ENCODE measurements at regions not wholly inside any gene's neighbourhood (a gene's known extent, or its start where the extent isn't known, plus 50 kb on each side); places are given as distances from the start of the nearest gene placed in this dataset.
"Not testable (repeated sequence)": the region's sequence is repeated elsewhere in the genome, so short reads cannot be mapped to it uniquely, and the experiment has no call there.

DNA sequence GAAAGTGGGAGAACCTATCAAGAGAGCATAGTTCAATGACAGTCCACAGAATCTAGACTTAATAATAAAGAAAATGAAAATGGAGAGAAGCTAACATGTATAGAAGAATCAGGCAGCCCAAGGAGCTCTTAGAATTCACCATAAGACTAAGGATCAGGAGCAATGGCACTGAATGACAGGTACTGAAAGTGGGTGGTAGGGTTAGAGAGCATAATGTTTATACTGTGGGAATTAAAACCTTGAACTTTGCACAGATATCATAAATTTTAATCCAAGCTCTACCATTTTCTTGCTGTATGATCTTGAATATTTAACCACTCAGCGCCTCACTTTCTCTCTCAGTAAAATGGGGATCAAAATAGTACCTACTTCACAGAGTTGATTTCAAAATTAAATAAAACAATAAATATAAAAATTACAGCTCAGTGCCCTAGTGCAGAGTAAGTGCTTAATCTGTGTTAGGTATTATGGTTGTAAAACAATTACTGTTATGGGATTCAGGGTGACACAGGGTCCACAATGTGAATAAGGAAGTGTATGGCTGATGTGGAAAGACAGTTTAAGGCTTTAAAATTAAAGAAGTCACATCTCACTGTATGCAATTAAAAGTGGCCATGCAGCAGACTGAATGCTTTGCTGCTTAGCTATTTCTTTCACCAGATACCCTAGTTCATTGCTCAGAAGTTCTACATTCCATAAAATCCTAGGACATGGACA, 319.8 kb downstream of the HINT1 start:
- DNase-seq (ENCODE audit: low read depth in 2 of 3, low spot score in 1 of 3): no peak

DNA sequence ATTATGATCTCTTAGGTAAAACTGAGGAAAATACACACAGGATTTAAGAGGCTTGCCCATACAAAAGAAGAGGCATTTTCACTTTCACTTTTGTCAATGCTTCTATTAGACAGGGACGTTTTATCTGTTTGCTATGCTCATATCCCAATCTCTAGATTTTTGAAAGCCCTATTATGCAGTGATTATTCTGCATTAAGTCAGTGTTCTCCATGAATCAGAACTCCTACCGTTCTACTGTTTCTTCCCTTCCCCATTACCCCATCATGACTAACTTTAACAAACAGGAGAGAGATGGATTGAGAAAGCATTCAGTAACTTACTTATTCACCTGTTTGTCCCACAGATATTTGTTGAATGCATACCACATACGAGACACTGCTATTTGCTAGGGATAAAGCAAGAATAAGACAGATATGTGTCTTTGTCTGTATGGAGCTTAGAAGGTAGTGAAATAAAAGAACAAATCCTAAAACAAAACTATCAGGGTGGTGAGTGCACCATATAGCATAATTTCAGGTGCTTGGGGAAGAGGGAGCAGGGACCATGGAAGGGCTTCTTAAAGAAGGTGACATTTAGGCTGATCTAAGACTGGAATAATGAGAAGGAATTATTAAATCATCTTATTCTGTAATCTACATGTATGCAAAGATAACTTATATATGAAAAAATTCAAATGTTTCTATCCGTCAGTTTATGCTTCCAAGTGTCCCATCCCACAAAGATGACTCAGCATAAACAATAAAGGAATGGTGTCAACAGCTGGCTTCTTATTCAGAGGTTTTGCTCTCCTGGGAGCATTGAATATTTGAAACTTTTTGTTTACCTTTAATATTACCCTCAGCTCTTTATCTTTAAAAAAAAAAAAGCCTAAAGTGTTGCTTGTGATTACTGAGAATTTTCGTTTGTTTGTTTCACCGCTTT, 328.1 kb downstream of the HINT1 start:
- DNase-seq (ENCODE audit: low read depth in 2 of 3, low spot score in 1 of 3): no peak

- not testable (repeated sequence) for DNase-seq (ENCODE audit: low read depth in 2 of 3, low spot score in 1 of 3)
Measured at GRCh38 chr5:130817598-130818384, 347.3 kb downstream of the HINT1 start.

DNA sequence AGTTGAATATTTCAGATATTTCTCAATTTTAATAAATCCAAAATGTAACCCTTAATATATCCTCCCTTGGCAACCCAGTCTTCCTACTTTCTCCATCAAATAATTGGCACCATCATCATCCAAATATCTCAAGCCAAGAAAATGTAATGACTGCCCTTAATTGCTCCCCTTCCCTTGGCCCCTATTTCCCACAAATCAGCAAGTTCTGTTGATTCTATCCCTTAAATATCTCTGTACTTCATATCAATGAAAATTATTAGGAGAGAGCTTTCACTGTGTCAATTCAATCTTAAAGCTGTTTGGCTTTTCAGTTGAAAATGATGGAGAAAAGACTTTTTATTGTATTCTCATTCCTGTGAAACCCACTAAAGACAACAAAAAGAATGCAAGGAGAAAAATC, 349.8 kb downstream of the HINT1 start:
- DNase-seq (ENCODE audit: low read depth in 2 of 3, low spot score in 1 of 3): no peak

DNA sequence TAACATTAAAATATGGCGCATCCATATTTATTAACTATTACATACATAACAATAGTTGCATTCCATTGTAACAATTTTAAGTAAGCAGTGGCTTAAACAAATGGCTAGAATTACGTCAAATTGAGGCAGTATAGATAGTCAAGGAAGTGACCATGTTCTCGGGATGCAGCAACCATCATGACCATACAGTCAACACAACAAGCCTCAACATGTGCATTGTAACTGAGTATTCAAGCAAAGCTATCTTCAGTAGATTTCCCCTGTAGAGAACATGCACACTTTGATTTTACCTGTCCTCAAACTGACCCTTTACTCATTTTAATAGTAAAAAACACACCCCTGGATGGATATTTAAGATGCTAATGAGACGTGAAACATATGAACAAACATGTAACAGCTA, 356.4 kb downstream of the HINT1 start:
- DNase-seq (ENCODE audit: low read depth in 2 of 3, low spot score in 1 of 3): no peak

DNA sequence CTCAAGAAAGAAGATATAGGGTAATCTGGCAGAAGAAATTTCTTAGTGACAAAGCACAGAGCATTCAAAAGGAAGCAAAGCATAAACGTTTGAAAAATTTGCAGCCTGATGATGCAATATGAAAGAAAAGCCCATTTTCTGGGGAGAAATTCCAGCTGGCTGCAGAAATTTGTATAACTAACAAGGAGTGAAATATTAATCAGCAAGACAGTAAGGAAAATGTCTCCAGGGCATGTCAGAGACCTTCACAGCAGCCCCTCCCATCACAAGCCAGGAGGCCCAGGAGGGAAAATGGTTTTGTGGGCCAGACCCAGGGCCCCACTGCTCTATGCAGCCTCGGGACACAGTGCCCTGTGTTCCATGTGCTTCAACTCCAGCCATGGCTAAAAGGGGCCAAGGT, 359.4 kb downstream of the HINT1 start:
- DNase-seq (ENCODE audit: low read depth in 2 of 3, low spot score in 1 of 3): no peak

DNA sequence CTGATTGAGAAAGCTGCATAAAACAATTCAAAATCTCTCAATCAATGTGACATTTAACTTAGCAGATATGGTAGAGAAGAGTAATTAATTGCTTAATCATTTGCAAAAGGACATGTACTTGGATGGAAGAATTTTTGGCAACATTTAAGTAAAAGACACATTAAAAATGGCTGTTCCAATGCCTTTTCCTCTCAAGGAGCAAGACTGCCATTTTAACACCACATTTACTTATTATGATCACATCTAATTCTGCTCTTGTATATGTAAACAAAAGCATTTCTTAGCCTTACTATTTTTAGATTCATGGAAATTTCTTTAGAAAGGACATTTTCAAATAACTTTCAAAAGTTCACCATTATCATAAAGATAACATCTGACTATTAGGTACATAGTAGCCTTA, 360.0 kb downstream of the HINT1 start:
- no peak for DNase-seq (ENCODE audit: low read depth in 2 of 3, low spot score in 1 of 3)

DNA sequence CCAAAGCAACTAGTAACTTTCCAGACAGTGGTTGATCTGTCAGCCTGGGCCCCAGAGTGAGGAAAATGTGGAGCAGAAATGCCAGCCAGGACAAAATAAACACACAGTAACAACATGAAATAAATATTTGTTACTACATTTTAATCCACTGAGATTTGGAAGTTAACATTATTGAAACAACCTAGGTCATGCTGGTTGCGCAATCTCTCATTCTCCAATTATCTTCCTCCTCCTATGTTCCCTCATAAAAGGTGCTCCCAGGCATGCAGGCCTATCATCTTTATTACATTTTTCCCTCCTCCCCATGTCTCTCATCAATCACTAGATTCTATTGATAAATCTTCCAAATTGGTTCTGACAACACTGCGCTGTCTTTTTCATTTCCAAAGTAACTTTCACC, 363.1 kb downstream of the HINT1 start:
- no peak for DNase-seq (ENCODE audit: low read depth in 2 of 3, low spot score in 1 of 3)

GRCh38 chr5:130799015-130799414, 366.0 kb downstream of the HINT1 start:
- no peak for DNase-seq (ENCODE audit: low read depth in 2 of 3, low spot score in 1 of 3)

DNA sequence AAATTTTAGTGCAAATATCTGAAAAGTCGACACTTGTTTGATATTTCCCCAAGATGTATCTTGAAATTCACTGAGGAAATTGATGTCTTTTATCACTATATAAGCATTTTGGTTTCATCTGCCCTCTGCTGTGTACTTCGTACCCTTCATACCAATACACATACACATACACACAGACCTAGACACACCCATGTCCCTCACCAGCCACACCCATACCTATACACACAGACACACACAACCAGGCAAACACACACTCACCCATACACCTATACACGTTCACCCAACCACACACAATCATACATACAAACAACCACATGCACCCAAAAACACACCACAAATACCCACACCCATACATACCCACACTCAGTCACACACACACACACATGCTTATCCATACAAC, 367.8 kb downstream of the HINT1 start:
- DNase-seq (ENCODE audit: low read depth in 2 of 3, low spot score in 1 of 3): no peak

DNA sequence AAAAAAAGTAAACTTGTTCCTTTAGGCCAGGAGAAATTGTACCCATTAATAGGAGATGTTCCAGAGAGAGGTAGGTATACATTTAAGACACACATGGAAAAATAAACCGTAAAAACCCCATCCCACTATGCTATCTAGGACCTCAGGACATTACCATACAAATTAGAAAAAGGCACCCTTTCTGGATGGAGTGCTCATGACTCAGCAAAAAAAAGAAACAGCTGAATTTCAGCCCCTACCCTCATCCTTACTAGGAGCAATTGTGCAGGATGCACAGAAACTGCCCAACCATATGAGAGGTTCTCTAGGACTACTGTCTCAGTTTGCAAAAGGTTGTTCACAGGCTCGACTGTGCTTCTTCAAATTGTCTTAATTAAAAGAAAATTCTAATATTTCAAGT, 368.2 kb downstream of the HINT1 start:
- DNase-seq (ENCODE audit: low read depth in 2 of 3, low spot score in 1 of 3): no peak

DNA sequence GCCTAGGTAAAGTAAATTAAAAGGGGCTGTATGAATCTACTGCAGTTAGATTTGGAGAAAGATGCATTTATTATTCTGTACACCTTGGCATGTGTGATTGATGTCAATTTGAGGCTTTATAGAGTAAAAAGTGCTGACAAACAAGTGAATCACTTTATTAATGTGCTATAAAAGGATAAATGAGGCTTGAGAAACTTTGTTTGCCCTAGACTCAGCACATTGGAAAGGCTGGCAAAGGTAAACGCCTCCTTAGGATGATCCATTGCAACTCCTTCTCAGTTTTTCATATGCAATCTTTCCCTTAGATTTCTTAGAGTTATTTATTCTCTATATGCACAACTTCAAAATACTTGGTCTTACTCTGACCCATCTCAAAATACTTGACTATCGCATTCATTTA, 369.0 kb downstream of the HINT1 start:
- DNase-seq (ENCODE audit: low read depth in 2 of 3, low spot score in 1 of 3): no peak

- no peak for DNase-seq (ENCODE audit: low read depth in 2 of 3, low spot score in 1 of 3)
Measured at GRCh38 chr5:130795037-130795436, 370.0 kb downstream of the HINT1 start.

- DNase-seq (ENCODE audit: low read depth in 2 of 3, low spot score in 1 of 3): no peak
Measured at GRCh38 chr5:130777794-130778193, 387.3 kb downstream of the HINT1 start.

DNA sequence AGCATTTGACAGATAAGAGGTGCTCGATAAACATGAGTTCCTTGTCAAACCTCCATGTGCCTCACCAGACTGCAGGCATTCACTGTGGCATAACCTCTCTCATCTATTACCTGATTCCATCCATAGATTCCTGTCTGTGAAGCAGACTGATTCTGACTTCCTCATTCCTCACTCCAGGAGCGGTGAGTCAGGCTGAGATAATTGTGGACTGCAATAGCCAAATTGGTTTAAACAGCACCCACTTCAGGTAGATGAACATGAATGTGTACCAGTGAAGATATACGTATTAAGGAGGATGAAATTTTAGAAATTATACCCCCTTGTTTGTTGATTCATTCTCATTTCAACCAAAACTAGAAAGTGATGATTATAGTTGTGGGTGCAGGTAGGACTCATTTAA, 391.2 kb downstream of the HINT1 start:
- DNase-seq (ENCODE audit: low read depth in 2 of 3, low spot score in 1 of 3): no peak

DNA sequence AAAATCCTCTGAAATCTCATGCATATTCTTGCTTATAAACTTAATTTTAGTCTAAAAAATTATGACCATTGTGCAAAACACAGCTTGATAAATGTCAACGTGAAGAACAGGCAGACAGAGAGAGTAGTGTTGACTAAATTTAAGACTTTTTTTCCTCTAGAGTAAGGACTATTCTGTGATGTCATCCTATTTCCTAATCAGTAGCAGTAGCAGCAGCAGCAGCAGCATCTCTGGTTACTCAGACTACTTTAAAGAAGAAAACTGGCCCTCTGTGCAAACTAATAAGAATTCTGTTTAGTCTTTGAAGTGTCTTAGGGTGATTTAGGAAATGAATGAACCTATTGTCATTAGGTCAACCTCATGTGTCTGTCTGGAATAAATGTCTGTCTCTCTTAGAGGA, 403.0 kb downstream of the HINT1 start:
- no peak for DNase-seq (ENCODE audit: low read depth in 2 of 3, low spot score in 1 of 3)

GRCh38 chr5:130759061-130759460, 406.0 kb downstream of the HINT1 start:
- no peak for DNase-seq (ENCODE audit: low read depth in 2 of 3, low spot score in 1 of 3)

DNA sequence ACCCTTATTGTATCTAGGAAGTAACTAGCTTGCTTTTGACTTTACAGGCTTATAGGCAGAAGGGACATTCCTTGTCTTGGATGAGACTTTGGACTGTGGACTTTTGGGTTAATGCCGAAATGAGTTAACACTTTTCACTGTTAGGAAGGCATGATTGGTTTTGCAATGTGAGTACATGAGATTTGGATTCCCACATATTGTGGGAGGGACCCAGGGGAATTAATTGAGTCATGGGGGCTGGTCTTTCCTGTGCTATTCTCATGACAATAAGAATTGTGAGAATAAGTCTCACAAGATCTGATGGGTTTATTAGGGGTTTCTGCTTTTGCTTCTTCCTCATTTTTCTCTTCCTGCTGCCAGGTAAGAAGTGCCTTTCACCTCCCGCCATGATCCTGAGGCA, 417.5 kb downstream of the HINT1 start:
- DNase-seq (ENCODE audit: low read depth in 2 of 3, low spot score in 1 of 3): no peak

- DNase-seq (ENCODE audit: low read depth in 2 of 3, low spot score in 1 of 3): not testable (repeated sequence)
Measured at GRCh38 chr5:130746641-130747040, 418.4 kb downstream of the HINT1 start.

GRCh38 chr5:130743092-130743491, 422.0 kb downstream of the HINT1 start:
- DNase-seq (ENCODE audit: low read depth in 2 of 3, low spot score in 1 of 3): no peak

GRCh38 chr5:130740047-130740569, 424.9 kb downstream of the HINT1 start:
- DNase-seq (ENCODE audit: low read depth in 2 of 3, low spot score in 1 of 3): no peak

Data from stimulated activated CD4-positive, alpha-beta T cell treated with anti-CD3 and anti-CD28 coated beads, Interleukin-12 subunit alpha, Interleukin-12 subunit beta, amount 100 ng/mL, for 48 hours (primary cell).